Femur (tissue), 1 donor: ENCODE measurements at regions not wholly inside any gene's neighbourhood (a gene's known extent, or its start where the extent isn't known, plus 50 kb on each side); places are given as distances from the start of the nearest gene placed in this dataset.
A peak's percentile ranks its signal among the peaks of the same experiment; 100 is the strongest.

Source experiments
- DNase-seq: peaks from one replicate; pipeline ENCODE4 v3.0.0-alpha.2; 2017

- no peak for DNase-seq
Measured at GRCh38 chr7:33701927-33702326, 203.4 kb upstream of the BMPER start.

- no peak for DNase-seq
Measured at GRCh38 chr7:33702514-33703054, 202.8 kb upstream of the BMPER start.

GRCh38 chr7:33705333-33705833, 200.0 kb upstream of the BMPER start:
- no peak for DNase-seq

- no peak for DNase-seq
Measured at GRCh38 chr7:33706186-33706585, 199.2 kb upstream of the BMPER start.

- no peak for DNase-seq
Measured at GRCh38 chr7:33706771-33707200, 198.6 kb upstream of the BMPER start.

- DNase-seq = peak; percentile 45
Measured at GRCh38 chr7:33707427-33707826, 197.9 kb upstream of the BMPER start.

GRCh38 chr7:33710608-33711007, 194.7 kb upstream of the BMPER start:
- DNase-seq = no peak

- no peak for DNase-seq
Measured at GRCh38 chr7:33711231-33712019, 193.9 kb upstream of the BMPER start.

- DNase-seq = no peak
Measured at GRCh38 chr7:33712020-33712414, 193.3 kb upstream of the BMPER start.

- DNase-seq = no peak
Measured at GRCh38 chr7:33714208-33714607, 191.1 kb upstream of the BMPER start.

GRCh38 chr7:33716581-33717477, 188.5 kb upstream of the BMPER start:
- DNase-seq = no peak

- peak; percentile 66 for DNase-seq
Measured at GRCh38 chr7:33719059-33719581, 186.2 kb upstream of the BMPER start.

- no peak for DNase-seq
Measured at GRCh38 chr7:33720139-33720538, 185.2 kb upstream of the BMPER start.

- DNase-seq = no peak
Measured at GRCh38 chr7:33720870-33721269, 184.5 kb upstream of the BMPER start.

GRCh38 chr7:33721895-33722294, 183.4 kb upstream of the BMPER start:
- DNase-seq = no peak

GRCh38 chr7:33722383-33723101, 182.8 kb upstream of the BMPER start:
- peak; percentile 79 for DNase-seq

- no peak for DNase-seq
Measured at GRCh38 chr7:33724201-33724600, 181.1 kb upstream of the BMPER start.

GRCh38 chr7:33725111-33726025, 180.0 kb upstream of the BMPER start:
- DNase-seq = no peak

- DNase-seq = no peak
Measured at GRCh38 chr7:33726582-33726981, 178.8 kb upstream of the BMPER start.

- no peak for DNase-seq
Measured at GRCh38 chr7:33727315-33727714, 178.0 kb upstream of the BMPER start.

- DNase-seq = no peak
Measured at GRCh38 chr7:33728873-33729551, 176.3 kb upstream of the BMPER start.
